SK-N-MC (cell line): ENCODE measurements at regions not wholly inside any gene's neighbourhood (a gene's known extent, or its start where the extent isn't known, plus 50 kb on each side); places are given as distances from the start of the nearest gene placed in this dataset.

Source experiments
- EZH2 ChIP-seq: fragments of 200-600 bp; sonication (generic); IDR thresholded peaks from one replicate; pipeline ENCODE4 v1.6.1; 2017; ENCODE audit warnings: antibody characterized with exemption
- POLR2AphosphoS5 ChIP-seq: IDR thresholded peaks from 2 replicates; pipeline ENCODE4 v1.6.1; 2012; ENCODE audit warnings: mild to moderate bottlenecking, low read depth, low read length, borderline replicate concordance

DNA sequence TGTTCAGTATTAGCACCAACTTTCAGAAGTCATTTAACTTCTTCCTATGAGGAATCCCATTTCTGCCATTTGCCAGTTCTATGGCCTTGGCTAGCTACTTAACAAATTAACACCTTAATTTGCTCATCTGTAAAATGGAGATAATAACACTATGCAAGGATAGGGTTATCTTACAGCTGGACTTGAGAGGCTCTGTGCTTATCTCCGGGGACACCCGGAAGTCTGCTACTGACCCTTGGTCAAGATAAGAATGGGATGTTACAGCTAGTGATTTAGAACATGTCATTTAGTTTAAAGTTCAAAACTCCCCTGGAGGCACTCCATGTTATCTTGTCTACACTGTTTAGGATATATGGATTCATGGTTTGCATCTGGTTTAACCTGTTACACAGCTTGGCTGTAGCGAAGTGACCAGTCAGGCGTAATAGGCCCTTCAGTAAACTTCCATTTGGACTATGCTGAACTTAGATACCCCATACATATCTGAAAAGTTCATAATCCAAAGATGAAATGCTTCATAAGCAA, 156.0 kb upstream of the CD96 start:
- no peak for TF ChIP-seq EZH2
- no peak for TF ChIP-seq POLR2AphosphoS5
